AG10803 (cell line): ENCODE measurements at regions not wholly inside any gene's neighbourhood (a gene's known extent, or its start where the extent isn't known, plus 50 kb on each side); places are given as distances from the start of the nearest gene placed in this dataset.

ENCODE experiments used
- DNase-seq: peaks from one replicate; pipeline ENCODE4 v3.0.0; 2010; ENCODE audit warnings: low read depth
- H3K4me3 ChIP-seq: 2 replicates; pipeline ENCODE4 v1.5.1; 2011; ENCODE audit warnings: mild to moderate bottlenecking, low read length, control low read depth
- CTCF ChIP-seq: conservative IDR thresholded peaks from 2 replicates; pipeline ENCODE4 v1.5.1; 2011; ENCODE audit warnings: mild to moderate bottlenecking, low read length, control low read depth, inconsistent platforms

DNA sequence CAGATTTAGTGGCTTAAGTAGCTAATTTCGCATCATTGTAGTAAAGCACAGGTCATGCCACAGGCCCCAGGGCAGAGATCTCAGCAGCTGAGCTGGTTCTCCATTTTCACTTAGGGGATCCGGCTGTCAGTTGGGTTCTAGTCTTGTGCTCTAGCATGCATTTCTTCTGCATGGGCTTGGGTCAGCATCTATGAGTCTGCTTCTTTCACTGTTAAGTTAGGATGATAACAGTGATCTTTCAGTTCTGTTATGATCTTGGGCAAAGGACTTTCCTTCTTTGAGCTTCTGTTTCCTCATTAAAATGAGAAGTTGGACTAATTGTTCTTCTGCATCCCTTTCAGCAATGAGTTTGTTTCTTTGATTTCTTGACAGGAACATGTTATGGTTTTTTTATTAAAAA, 123.6 kb upstream of the DNAH14 start:
- TF ChIP-seq CTCF: no peak
- DNase-seq: no peak
- H3K4me3 ChIP-seq: no peak overlapping the region

- no peak for DNase-seq
- H3K4me3 ChIP-seq: no peak overlapping the region
- TF ChIP-seq CTCF: no peak
Measured at GRCh38 chr1:224809137-224809536, 120.3 kb upstream of the DNAH14 start.

DNA sequence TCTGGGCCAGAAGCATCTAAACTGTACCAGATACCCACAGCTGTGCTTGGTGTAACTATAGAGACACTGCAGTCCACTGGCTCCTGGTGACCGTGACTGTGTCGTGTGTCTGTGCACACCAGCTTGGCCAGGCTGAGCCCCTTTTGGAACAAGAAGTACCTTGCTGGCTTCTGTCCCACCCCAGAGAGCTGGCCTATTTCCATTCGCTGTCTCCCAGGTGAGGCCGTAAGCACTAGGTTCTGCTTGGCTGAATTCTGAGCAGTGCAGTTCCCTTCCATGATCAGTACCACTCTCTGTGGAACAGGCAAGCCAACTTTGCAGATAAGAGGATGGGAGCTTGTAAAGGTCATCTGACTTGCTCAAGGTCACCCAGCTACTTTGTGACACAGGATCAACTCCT, 119.9 kb upstream of the DNAH14 start:
- H3K4me3 ChIP-seq: no peak overlapping the region
- no peak for TF ChIP-seq CTCF
- no peak for DNase-seq

DNA sequence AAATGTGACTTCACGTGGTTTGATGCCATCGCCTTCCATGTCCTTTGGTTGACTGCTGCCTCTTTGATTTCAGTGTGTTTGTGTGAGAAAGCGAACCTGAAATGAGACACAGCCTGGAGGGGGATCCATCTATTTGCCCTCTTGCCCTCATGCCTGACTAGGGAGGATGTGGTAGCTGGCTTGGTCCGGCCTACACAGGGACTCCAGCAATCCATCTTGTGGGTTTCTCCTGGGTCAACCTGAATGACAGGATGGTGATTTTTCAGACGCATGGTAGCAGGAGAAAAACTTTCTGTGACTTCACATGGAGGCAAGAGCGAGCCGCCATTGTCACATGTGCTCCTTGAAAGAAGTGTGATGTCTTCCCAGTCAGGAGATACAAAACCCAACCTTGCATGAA, 117.9 kb upstream of the DNAH14 start:
- TF ChIP-seq CTCF: no peak
- DNase-seq: no peak

GRCh38 chr1:224815647-224816046, 113.8 kb upstream of the DNAH14 start:
- H3K4me3 ChIP-seq: no peak overlapping the region
- no peak for TF ChIP-seq CTCF
- no peak for DNase-seq

More for the DNA sequence above, 117.9 kb upstream of the DNAH14 start:
- no peak overlapping the region for H3K4me3 ChIP-seq

- no peak for TF ChIP-seq CTCF
- no peak overlapping the region for H3K4me3 ChIP-seq
- DNase-seq: no peak
Measured at GRCh38 chr1:224816062-224816461, 113.4 kb upstream of the DNAH14 start.

GRCh38 chr1:224817382-224817781, 112.1 kb upstream of the DNAH14 start:
- DNase-seq: no peak
- TF ChIP-seq CTCF: no peak
- H3K4me3 ChIP-seq: no peak overlapping the region
